HCT116 (cell line): ENCODE measurements at regions not wholly inside any gene's neighbourhood (a gene's known extent, or its start where the extent isn't known, plus 50 kb on each side); places are given as distances from the start of the nearest gene placed in this dataset.

Source experiments
- ATAC-seq: fragments of 200-7000 bp; cut with Tn5 transposase; 2 replicates; pipeline ENCODE4 v1.9.1; 2020; ENCODE audit warnings: mild to moderate bottlenecking, moderate library complexity
- BruUV-seq: library from RNA; stranded (reverse); fragments of 400-500 nt; replicated peaks from 2 replicates; lab custom pipeline; 2021; lab: Mats Ljungman, UMichigan
- CTCF ChIA-PET: fragments of 300-600 bp; sonication (Branson Sonifier 250); formaldehyde crosslinking; loops from one replicate; lab custom pipeline; 2021; ENCODE audit warnings: antibody characterized with exemption; lab: Charles Lee
- POLR2A ChIA-PET: fragments of 300-600, 350-600 bp; sonication (Branson Sonifier 250); formaldehyde crosslinking; loops from one replicate; lab custom pipeline; 2021; ENCODE audit warnings: antibody characterized with exemption; lab: Charles Lee
- RAD21 ChIA-PET, 2 experiments: fragments of 300-600 bp; sonication (Branson Sonifier 250); formaldehyde crosslinking; loops; one replicate each; lab custom pipeline; 2023; ENCODE audit warnings: low total read pairs in 2 of 2; ENCODE audit not compliant: uncharacterized antibody in 2 of 2, unreplicated experiment in 2 of 2, low non-redundant PET in 1 of 2; lab: Charles Lee
- DNase-seq: peaks from one replicate; pipeline ENCODE4 v3.0.0-alpha.2; 2010; ENCODE audit warnings: low read depth, low spot score
- H2AFZ ChIP-seq: fragments of 200-600 bp; shearing (Covaris generic), sonication (generic); 2 replicates; pipeline ENCODE4 v1.6.1; 2017; ENCODE audit warnings: low read depth, mixed run types, mixed read lengths, antibody characterized with exemption, low read length; ENCODE audit not compliant: poor library complexity, severe bottlenecking
- H3K27ac ChIP-seq: 2 replicates; pipeline ENCODE4 v1.5.1; 2012; ENCODE audit warnings: low read depth, low read length
- H3K27me3 ChIP-seq: fragments of 200-600 bp; sonication (generic); 2 replicates; pipeline ENCODE4 v1.6.1; 2016; ENCODE audit warnings: mixed run types, low read length, mixed read lengths; ENCODE audit not compliant: insufficient read depth
- H3K36me3 ChIP-seq, 2 experiments: fragments of 200-500 bp in 1 of 2; fragments of 200-600 bp in 1 of 2; sonication (Bioruptor generic) in 1 of 2; sonication (generic) in 1 of 2; 2 replicates each; pipeline versions ENCODE4 v1.5.1 to v1.6.1; 2014 to 2016; ENCODE audit warnings: low read length in 2 of 2, inconsistent platforms in 1 of 2, mixed read lengths in 1 of 2, mixed run types in 1 of 2; ENCODE audit not compliant: insufficient read depth in 2 of 2, control insufficient read depth in 1 of 2
- H3K4me1 ChIP-seq, 2 experiments: fragments of 200-600 bp in 1 of 2; sonication (generic) in 1 of 2; 2 replicates each; pipeline versions ENCODE4 v1.5.1 to v1.6.1; 2012 to 2017; ENCODE audit warnings: low read length in 2 of 2, inconsistent platforms in 1 of 2, mild to moderate bottlenecking in 1 of 2, mixed read lengths in 1 of 2, mixed run types in 1 of 2, moderate library complexity in 1 of 2; ENCODE audit not compliant: insufficient read depth in 2 of 2, control insufficient read depth in 1 of 2
- H3K4me2 ChIP-seq: fragments of 200-600 bp; sonication (generic); 2 replicates; pipeline ENCODE4 v1.6.1; 2017; ENCODE audit warnings: mixed run types, low read length, mixed read lengths
- H3K4me3 ChIP-seq, 2 experiments: fragments of 200-600 bp in 1 of 2; sonication (generic) in 1 of 2; replicated peaks in 1 of 2; 2 replicates each; pipeline ENCODE4 v1.5.1; 2011 to 2016; ENCODE audit warnings: low read length in 2 of 2, control low read depth in 1 of 2, low read depth in 1 of 2, mild to moderate bottlenecking in 1 of 2, mixed read lengths in 1 of 2, mixed run types in 1 of 2
- H3K79me2 ChIP-seq: fragments of 200-600 bp; sonication (generic); 2 replicates; pipeline ENCODE4 v1.6.1; 2017; ENCODE audit warnings: mild to moderate bottlenecking, mixed run types, low read length, moderate library complexity, mixed read lengths; ENCODE audit not compliant: insufficient read depth
- H3K9ac ChIP-seq: fragments of 200-600 bp; sonication (generic); 2 replicates; pipeline ENCODE4 v1.6.1; 2016; ENCODE audit warnings: low read length, mixed read lengths
- H3K9me2 ChIP-seq: fragments of 200-600 bp; sonication (generic), shearing (Covaris generic); 2 replicates; pipeline ENCODE4 v1.6.1; 2017; ENCODE audit warnings: mixed run types, mild to moderate bottlenecking, moderate library complexity; ENCODE audit not compliant: insufficient read depth
- H3K9me3 ChIP-seq, 2 experiments: fragments of 200-500 bp in 1 of 2; fragments of 200-600 bp in 1 of 2; sonication (Bioruptor generic) in 1 of 2; sonication (generic) in 1 of 2; 2 replicates each; pipeline ENCODE4 v1.6.1; 2014 to 2017; ENCODE audit warnings: low read length in 2 of 2, mixed read lengths in 2 of 2, inconsistent platforms in 1 of 2, low read depth in 1 of 2, mild to moderate bottlenecking in 1 of 2, mixed run types in 1 of 2, moderate library complexity in 1 of 2; ENCODE audit not compliant: control insufficient read depth in 1 of 2, insufficient read depth in 1 of 2
- H4K20me1 ChIP-seq: fragments of 200-600 bp; sonication (generic), shearing (Covaris generic); 2 replicates; pipeline ENCODE4 v1.6.1; 2017; ENCODE audit warnings: mixed run types, mild to moderate bottlenecking, moderate library complexity; ENCODE audit not compliant: insufficient read depth
- CEBPB ChIP-seq: IDR thresholded peaks from 2 replicates; pipeline ENCODE4 v1.6.1; 2012; ENCODE audit warnings: low read depth
- ELF1 ChIP-seq: IDR thresholded peaks from 2 replicates; pipeline ENCODE4 v1.6.1; 2012; ENCODE audit warnings: low read depth, borderline replicate concordance
- EZH2phosphoT487 ChIP-seq: fragments of 200-600 bp; IDR thresholded peaks from 2 replicates; pipeline ENCODE4 v1.6.1; 2018; ENCODE audit warnings: antibody characterized with exemption, borderline replicate concordance
- FOSL1 ChIP-seq: IDR thresholded peaks from 2 replicates; pipeline ENCODE4 v1.6.1; 2012; ENCODE audit warnings: low read depth
- JUND ChIP-seq: IDR thresholded peaks from 2 replicates; pipeline ENCODE4 v1.6.1; 2012
- MAX ChIP-seq: IDR thresholded peaks from 2 replicates; pipeline ENCODE4 v1.6.1; 2012
- POLR2A ChIP-seq: IDR thresholded peaks from 2 replicates; pipeline ENCODE4 v1.7.0; 2011; ENCODE audit warnings: borderline replicate concordance; ENCODE audit not compliant: insufficient read depth, insufficient read length; ENCODE audit errors: extremely low read depth
- POLR2AphosphoS5 ChIP-seq: IDR thresholded peaks from 2 replicates; pipeline ENCODE4 v1.6.1; 2011; ENCODE audit warnings: mild to moderate bottlenecking, low read depth, low read length, moderate library complexity
- RAD21 ChIP-seq: IDR thresholded peaks from 2 replicates; pipeline ENCODE4 v1.6.1; 2012; ENCODE audit warnings: low read depth, mild to moderate bottlenecking
- REST ChIP-seq: IDR thresholded peaks from 2 replicates; pipeline ENCODE4 v1.6.1; 2012; ENCODE audit warnings: low read depth
- SRF ChIP-seq: IDR thresholded peaks from 2 replicates; pipeline ENCODE4 v1.6.1; 2012; ENCODE audit warnings: low read depth
- TCF7L2 ChIP-seq: IDR thresholded peaks from 2 replicates; pipeline ENCODE4 v1.7.0; 2011; ENCODE audit warnings: borderline replicate concordance, inconsistent platforms; ENCODE audit not compliant: insufficient read depth, insufficient read length; ENCODE audit errors: extremely low read depth
- YY1 ChIP-seq: IDR thresholded peaks from 2 replicates; pipeline ENCODE4 v1.6.1; 2011; ENCODE audit warnings: low read length, low read depth, moderate library complexity, mild to moderate bottlenecking; ENCODE audit not compliant: insufficient replicate concordance; ENCODE audit errors: extremely low read depth
- ZFX ChIP-seq: fragments of 450-650 bp; IDR thresholded peaks from 2 replicates; pipeline ENCODE4 v1.6.1; 2017
- intact Hi-C: fragments of 100-400 bp; cut with micrococcal nuclease; formaldehyde crosslinking; loops from 2 replicates; pipeline ENCODE4 v1.10.0; 2022

- CTCF ChIA-PET = no interaction called here
- intact Hi-C loops = no loop called here
- no peaks in the 10 kb centered on the region for H3K79me2 ChIP-seq
- H3K36me3 ChIP-seq = no peaks in the 10 kb centered on the region
- no peak overlapping the region for H3K4me3 ChIP-seq
- H3K9me3 ChIP-seq = no peaks in the 10 kb centered on the region
- no peak overlapping the region for H3K4me2 ChIP-seq
- no peak overlapping the region for H2AFZ ChIP-seq
- H3K27ac ChIP-seq = no peak overlapping the region
- POLR2A ChIA-PET = no interaction called here
- BruUV-seq = no TSS peak
- ATAC-seq = no peak
- no peaks in the 10 kb centered on the region for H3K4me1 ChIP-seq
- H4K20me1 ChIP-seq = no peaks in the 10 kb centered on the region
- no peaks in the 10 kb centered on the region for H3K27me3 ChIP-seq
- RAD21 ChIA-PET = no interaction called here
- no peak for TF ChIP-seq CEBPB
- TF ChIP-seq RAD21 = no peak
- TF ChIP-seq YY1 = no peak
- no peak for TF ChIP-seq EZH2phosphoT487
- no peak for TF ChIP-seq SRF
- no peak for TF ChIP-seq POLR2A
- TF ChIP-seq MAX = no peak
- TF ChIP-seq FOSL1 = no peak
- TF ChIP-seq, all 23 proteins: peak for 0
- Histone ChIP-seq H3K9ac (no peak overlapping the region), H3K9me2 (no peaks in the 10 kb centered on the region)
- DNase-seq = no peak
Measured at GRCh38 chr12:83199069-83199468, 512.4 kb downstream of the TMTC2 start.

- no peak overlapping the region for H2AFZ ChIP-seq
- CTCF ChIA-PET = no interaction called here
Measured at GRCh38 chr12:83198291-83199015, 511.7 kb downstream of the TMTC2 start.

More at GRCh38 chr12:83198291-83199015, 511.7 kb downstream of the TMTC2 start:
- Histone ChIP-seq H3K4me1 (no peaks in the 10 kb centered on the region), H3K27me3 (no peaks in the 10 kb centered on the region), H3K79me2 (no peaks in the 10 kb centered on the region), H3K9me3 (no peaks in the 10 kb centered on the region), H3K27ac (no peak overlapping the region), H3K4me2 (no peak overlapping the region), H3K36me3 (no peaks in the 10 kb centered on the region), H3K9ac (no peak overlapping the region), H4K20me1 (no peaks in the 10 kb centered on the region), H3K4me3 (no peak overlapping the region), H3K9me2 (no peaks in the 10 kb centered on the region)
- ChIA-PET RAD21 (no interaction called here), POLR2A (no interaction called here)
- BruUV-seq = no TSS peak
- no peak for DNase-seq
- no peak for TF ChIP-seq POLR2A
- no peak for TF ChIP-seq ELF1
- no peak for TF ChIP-seq SRF
- no peak for TF ChIP-seq ZFX
- TF ChIP-seq MAX = no peak
- no peak for TF ChIP-seq REST
- TF ChIP-seq TCF7L2 = no peak
- TF ChIP-seq JUND = no peak
- no peak for TF ChIP-seq POLR2AphosphoS5
- TF ChIP-seq CEBPB = no peak
- TF ChIP-seq EZH2phosphoT487 = no peak
- intact Hi-C loops = no loop called here
- no peak for ATAC-seq
